Heart left ventricle (tissue), 13 donors: ENCODE measurements at regions not wholly inside any gene's neighbourhood (a gene's known extent, or its start where the extent isn't known, plus 50 kb on each side); places are given as distances from the start of the nearest gene placed in this dataset.

Experiments used
- CTCF ChIP-seq, 12 donors: fragments of 200-600 bp; sonication (generic) in 4 of 12; IDR thresholded peaks; one replicate each; pipeline versions ENCODE4 v1.5.0 to v1.8.0; 2018 to 2022; ENCODE audit warnings: antibody characterized with exemption in 12 of 12, mild to moderate bottlenecking in 5 of 12
- POLR2A ChIP-seq, 2 donors: fragments of 450-650 bp; IDR thresholded peaks; one replicate each; pipeline ENCODE4 v1.6.1; 2017; ENCODE audit warnings: antibody characterized with exemption in 2 of 2, mild to moderate bottlenecking in 2 of 2, moderate library complexity in 2 of 2
- donor health status: ischemic (EF 13 %, LVEDD 7.1; RV severe dilation, severe dysfunction).
- donor health status: DM: no; HTN: yes; CAD: no.
- donor health status: DM: no; HTN: no; CAD: no.
- donor health status: ischemic (EF 25% LVEDD 6.9; RV normal size, moderate dysfunction).
- donor health status: ischemic (EF 25% LVEDD 5.7; RV mildly dilated, moderate dysfunction).
- donor health status: ischemic (EF 35%, LVEDD 5.7; RV mildly dilated, moderate dysfunction).
- donor health status: nonischemic (EF 11% LVEDD 7.7; RV severe dilation, severe dysfunction).
- donor health status: DM: yes; HTN: yes; CAD: no.
- donor health status: PGD.
- donor health status: ischemic (EF 29% LVEDD 5.4; RV normal size, mild dysfunction).
- donor health status: nonischemic (EF 23%, LVEDD 6.1; RV moderate dilation, normal function).

GRCh38 chr14:61112506-61112905 lies 131.5 kb downstream of the SLC38A6 start:
- TF ChIP-seq CTCF (IDR thresholded peaks at IDR 0.05), result no peak
- no peak for TF ChIP-seq POLR2A (IDR thresholded peaks at IDR 0.05)
